ENCODE measurements at regions not wholly inside any gene's neighbourhood (a gene's known extent, or its start where the extent isn't known, plus 50 kb on each side); places are given as distances from the start of the nearest gene placed in this dataset.

DNA sequence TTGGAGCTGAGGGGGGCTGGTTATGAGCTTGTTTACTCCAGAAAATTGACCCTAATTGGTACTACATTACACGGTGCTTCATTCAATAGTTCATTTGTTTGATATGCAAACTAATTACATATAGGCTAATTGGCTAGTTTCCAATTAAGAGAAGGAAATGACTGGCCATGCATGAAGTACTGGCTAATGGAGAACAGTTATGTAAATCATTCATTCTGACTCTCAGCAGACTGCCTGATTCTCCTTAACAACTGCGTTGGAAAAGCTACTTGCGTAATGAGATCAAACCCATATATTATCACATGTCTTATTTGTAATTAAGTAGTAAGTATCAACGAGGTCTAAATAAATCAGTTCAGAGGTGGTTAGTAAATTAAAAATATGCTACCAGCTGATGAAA is 81.8 kb upstream of the CTTNBP2 start:
- H3K4me3 ChIP-seq, result no peak overlapping the region

DNA sequence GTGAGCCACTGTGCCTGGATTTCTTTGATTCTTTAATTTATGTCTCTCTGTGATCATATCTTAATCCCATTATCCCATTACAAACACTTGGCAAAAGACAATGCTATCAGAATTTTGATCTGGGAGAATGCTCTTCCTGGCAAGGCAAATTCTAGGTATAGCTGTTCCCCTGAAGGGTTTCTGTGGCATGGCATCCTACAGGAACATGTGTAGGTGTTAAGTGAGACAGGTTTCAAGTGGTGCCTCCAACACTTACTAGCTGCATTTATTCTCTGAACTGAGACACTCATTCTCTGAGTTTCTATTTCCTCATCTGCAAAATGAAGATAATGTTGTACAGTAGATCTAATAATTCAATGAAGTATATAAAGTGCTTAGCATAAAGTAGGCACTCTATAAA is 87.1 kb upstream of the CTTNBP2 start:
- no peaks in the 10 kb centered on the region for H3K27me3 ChIP-seq
- no peaks in the 10 kb centered on the region for H3K36me3 ChIP-seq
- no peak for TF ChIP-seq POLR2A (IDR thresholded peaks at IDR 0.05)
- TF ChIP-seq, protein P1, sequence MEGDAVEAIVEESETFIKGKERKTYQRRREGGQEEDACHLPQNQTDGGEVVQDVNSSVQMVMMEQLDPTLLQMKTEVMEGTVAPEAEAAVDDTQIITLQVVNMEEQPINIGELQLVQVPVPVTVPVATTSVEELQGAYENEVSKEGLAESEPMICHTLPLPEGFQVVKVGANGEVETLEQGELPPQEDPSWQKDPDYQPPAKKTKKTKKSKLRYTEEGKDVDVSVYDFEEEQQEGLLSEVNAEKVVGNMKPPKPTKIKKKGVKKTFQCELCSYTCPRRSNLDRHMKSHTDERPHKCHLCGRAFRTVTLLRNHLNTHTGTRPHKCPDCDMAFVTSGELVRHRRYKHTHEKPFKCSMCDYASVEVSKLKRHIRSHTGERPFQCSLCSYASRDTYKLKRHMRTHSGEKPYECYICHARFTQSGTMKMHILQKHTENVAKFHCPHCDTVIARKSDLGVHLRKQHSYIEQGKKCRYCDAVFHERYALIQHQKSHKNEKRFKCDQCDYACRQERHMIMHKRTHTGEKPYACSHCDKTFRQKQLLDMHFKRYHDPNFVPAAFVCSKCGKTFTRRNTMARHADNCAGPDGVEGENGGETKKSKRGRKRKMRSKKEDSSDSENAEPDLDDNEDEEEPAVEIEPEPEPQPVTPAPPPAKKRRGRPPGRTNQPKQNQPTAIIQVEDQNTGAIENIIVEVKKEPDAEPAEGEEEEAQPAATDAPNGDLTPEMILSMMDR (IDR thresholded peaks at IDR 0.05), result no peak
- ATAC-seq (no peak), DNase-seq (no peak)
- H3K4me1 ChIP-seq, result no peaks in the 10 kb centered on the region
- H3K27ac ChIP-seq, result no peak overlapping the region
- intact Hi-C loops (cut with DNase I), result no loop called here
- no peak overlapping the region for H3K4me3 ChIP-seq
- H3K9me3 ChIP-seq, result no peaks in the 10 kb centered on the region

More for the DNA sequence above, 81.8 kb upstream of the CTTNBP2 start:
- Histone ChIP-seq H3K36me3 (no peaks in the 10 kb centered on the region), H3K27ac (no peak overlapping the region), H3K27me3 (no peaks in the 10 kb centered on the region), H3K9me3 (no peaks in the 10 kb centered on the region), H3K4me1 (no peaks in the 10 kb centered on the region)
- DNase-seq (no peak), ATAC-seq (no peak)
- TF ChIP-seq, protein P1 (IDR thresholded peaks at IDR 0.05), result no peak
- no peak for TF ChIP-seq POLR2A (IDR thresholded peaks at IDR 0.05)
- 73% methylated on average over 4 of the region's 4 CpGs for WGBS (ENCODE audit: insufficient coverage, low coverage, low lambda C conversion rate, missing lambda C conversion rate)
- intact Hi-C loops (cut with DNase I), result no loop called here

DNA sequence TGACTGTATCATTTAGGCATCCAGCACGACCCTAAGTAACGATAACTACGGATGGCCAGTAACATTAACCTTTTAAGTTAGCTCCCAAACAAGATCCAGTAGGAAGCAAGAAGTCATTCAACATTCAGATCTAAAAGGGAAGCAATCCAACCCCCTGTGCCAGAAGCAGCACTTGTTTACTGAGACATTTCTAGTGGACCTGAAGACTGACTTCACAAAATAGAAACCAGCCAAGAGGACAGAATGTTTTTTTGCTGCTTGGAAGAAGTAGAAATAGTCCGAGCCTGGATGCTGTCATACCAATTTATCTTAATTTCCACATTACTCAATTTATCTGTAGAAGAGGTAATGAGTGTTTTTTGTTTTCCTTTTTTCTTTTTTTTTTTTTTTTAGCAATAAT is 88.0 kb upstream of the CTTNBP2 start:
- no peaks in the 10 kb centered on the region for H3K4me1 ChIP-seq
- ATAC-seq, result no peak

GRCh38 chr7:117962366-117962994 is 89.2 kb upstream of the CTTNBP2 start:
- DNase-seq (no peak), ATAC-seq (no peak)
- no peaks in the 10 kb centered on the region for H3K36me3 ChIP-seq
- no peak overlapping the region for H3K4me3 ChIP-seq
- 61% methylated on average over 5 of the region's 5 CpGs for WGBS (ENCODE audit: insufficient coverage, low coverage, low lambda C conversion rate, missing lambda C conversion rate)
- H3K27ac ChIP-seq, result no peak overlapping the region
- no peaks in the 10 kb centered on the region for H3K9me3 ChIP-seq
- no peaks in the 10 kb centered on the region for H3K4me1 ChIP-seq
- TF ChIP-seq POLR2A (IDR thresholded peaks at IDR 0.05), result no peak
- TF ChIP-seq, protein P1 (IDR thresholded peaks at IDR 0.05), result no peak
- no peaks in the 10 kb centered on the region for H3K27me3 ChIP-seq
- intact Hi-C loops (cut with DNase I), result no loop called here

More for the DNA sequence above, 88.0 kb upstream of the CTTNBP2 start:
- no peak overlapping the region for H3K27ac ChIP-seq
- no peaks in the 10 kb centered on the region for H3K9me3 ChIP-seq
- no peak for DNase-seq
- TF ChIP-seq POLR2A (IDR thresholded peaks at IDR 0.05), result no peak
- TF ChIP-seq, protein P1 (IDR thresholded peaks at IDR 0.05), result no peak
- 61% methylated on average over 4 of the region's 4 CpGs for WGBS (ENCODE audit: insufficient coverage, low coverage, low lambda C conversion rate, missing lambda C conversion rate)
- H3K36me3 ChIP-seq, result no peaks in the 10 kb centered on the region
- intact Hi-C loops (cut with DNase I), result no loop called here
- no peak overlapping the region for H3K4me3 ChIP-seq
- H3K27me3 ChIP-seq, result no peaks in the 10 kb centered on the region
